ENCODE measurements at regions not wholly inside any gene's neighbourhood (a gene's known extent, or its start where the extent isn't known, plus 50 kb on each side); places are given as distances from the start of the nearest gene placed in this dataset.

DNA sequence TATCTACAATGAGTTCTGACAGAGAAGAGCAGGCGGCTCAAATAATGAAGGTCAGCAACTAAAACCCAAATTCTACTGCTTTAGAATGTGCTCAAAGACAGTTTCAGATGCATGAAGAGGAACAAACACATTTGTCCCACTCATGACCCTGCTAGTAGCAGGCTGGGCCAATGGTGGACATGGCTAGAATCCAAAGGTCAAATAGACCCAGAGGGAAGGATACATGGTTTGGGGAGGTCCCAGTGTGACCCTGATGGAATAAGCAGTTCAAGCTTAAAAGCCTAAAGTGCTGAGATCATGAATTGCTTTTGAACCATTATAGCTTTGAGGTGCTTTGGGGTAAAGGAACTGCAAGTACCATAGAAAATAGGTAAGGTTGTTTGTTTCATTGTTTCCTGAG is 450.7 kb downstream of the MID1IP1 start:
- Histone ChIP-seq H3K27ac (ENCODE audit: extremely low read depth, low read depth, low read length) (no peak overlapping the region), H3K36me3 (ENCODE audit: control insufficient read depth, insufficient read depth, low read length) (no peaks in the 10 kb centered on the region), H3K27me3 (ENCODE audit: control insufficient read depth in 2 of 2, insufficient read depth in 2 of 2, low read length in 2 of 2) (no peaks in the 10 kb centered on the region), H3K79me2 (ENCODE audit: control insufficient read depth, insufficient read depth, low read length) (no peaks in the 10 kb centered on the region), H2AFZ (ENCODE audit: low read depth, low read length) (no peak overlapping the region), H3K4me2 (ENCODE audit: insufficient read depth, low read length) (no peak overlapping the region), H3K9me1 (ENCODE audit: control insufficient read depth, insufficient read depth, low read length) (no peaks in the 10 kb centered on the region), H3K4me3 (no peak overlapping the region), H3K9me3 (replicated peaks; ENCODE audit: control insufficient read depth, insufficient read depth, low read depth, low read length) (no peaks in the 10 kb centered on the region), H3K4me1 (replicated peaks in 1 of 2; ENCODE audit: control insufficient read depth in 2 of 2, insufficient read depth in 2 of 2, low read length in 2 of 2) (no peaks in the 10 kb centered on the region), H3K9ac (ENCODE audit: insufficient read depth in 1 of 2, low read depth in 2 of 2, low read length in 2 of 2) (no peak overlapping the region), H4K20me1 (replicated peaks; ENCODE audit: control insufficient read depth, insufficient read depth, low read length) (no peaks in the 10 kb centered on the region)
- POLR2A ChIA-PET: no interaction called here
- in situ Hi-C loops (cut with MboI) (no loop called here), intact Hi-C loops (cut with micrococcal nuclease) (no loop called here)
- TF ChIP-seq, protein P1, sequence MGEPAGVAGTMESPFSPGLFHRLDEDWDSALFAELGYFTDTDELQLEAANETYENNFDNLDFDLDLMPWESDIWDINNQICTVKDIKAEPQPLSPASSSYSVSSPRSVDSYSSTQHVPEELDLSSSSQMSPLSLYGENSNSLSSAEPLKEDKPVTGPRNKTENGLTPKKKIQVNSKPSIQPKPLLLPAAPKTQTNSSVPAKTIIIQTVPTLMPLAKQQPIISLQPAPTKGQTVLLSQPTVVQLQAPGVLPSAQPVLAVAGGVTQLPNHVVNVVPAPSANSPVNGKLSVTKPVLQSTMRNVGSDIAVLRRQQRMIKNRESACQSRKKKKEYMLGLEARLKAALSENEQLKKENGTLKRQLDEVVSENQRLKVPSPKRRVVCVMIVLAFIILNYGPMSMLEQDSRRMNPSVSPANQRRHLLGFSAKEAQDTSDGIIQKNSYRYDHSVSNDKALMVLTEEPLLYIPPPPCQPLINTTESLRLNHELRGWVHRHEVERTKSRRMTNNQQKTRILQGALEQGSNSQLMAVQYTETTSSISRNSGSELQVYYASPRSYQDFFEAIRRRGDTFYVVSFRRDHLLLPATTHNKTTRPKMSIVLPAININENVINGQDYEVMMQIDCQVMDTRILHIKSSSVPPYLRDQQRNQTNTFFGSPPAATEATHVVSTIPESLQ (CRISPR knock-in tag; IDR thresholded peaks at IDR 0.05): no peak
- TF ChIP-seq, protein P2, sequence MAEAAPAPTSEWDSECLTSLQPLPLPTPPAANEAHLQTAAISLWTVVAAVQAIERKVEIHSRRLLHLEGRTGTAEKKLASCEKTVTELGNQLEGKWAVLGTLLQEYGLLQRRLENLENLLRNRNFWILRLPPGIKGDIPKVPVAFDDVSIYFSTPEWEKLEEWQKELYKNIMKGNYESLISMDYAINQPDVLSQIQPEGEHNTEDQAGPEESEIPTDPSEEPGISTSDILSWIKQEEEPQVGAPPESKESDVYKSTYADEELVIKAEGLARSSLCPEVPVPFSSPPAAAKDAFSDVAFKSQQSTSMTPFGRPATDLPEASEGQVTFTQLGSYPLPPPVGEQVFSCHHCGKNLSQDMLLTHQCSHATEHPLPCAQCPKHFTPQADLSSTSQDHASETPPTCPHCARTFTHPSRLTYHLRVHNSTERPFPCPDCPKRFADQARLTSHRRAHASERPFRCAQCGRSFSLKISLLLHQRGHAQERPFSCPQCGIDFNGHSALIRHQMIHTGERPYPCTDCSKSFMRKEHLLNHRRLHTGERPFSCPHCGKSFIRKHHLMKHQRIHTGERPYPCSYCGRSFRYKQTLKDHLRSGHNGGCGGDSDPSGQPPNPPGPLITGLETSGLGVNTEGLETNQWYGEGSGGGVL (CRISPR knock-in tag; IDR thresholded peaks at IDR 0.05): no peak
- no peak for TF ChIP-seq SMAD2 (IDR thresholded peaks at IDR 0.05; ENCODE audit: low read depth, low read length)
- no peak for TF ChIP-seq TAL1 (IDR thresholded peaks at IDR 0.05)
- no peak for TF ChIP-seq ZNF311 (CRISPR knock-in tag; IDR thresholded peaks at IDR 0.05)
- no peak for TF ChIP-seq DDX20 (tag; IDR thresholded peaks at IDR 0.05; ENCODE audit: low read depth)
- TF ChIP-seq, protein P3, sequence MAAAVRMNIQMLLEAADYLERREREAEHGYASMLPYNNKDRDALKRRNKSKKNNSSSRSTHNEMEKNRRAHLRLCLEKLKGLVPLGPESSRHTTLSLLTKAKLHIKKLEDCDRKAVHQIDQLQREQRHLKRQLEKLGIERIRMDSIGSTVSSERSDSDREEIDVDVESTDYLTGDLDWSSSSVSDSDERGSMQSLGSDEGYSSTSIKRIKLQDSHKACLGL (CRISPR knock-in tag; IDR thresholded peaks at IDR 0.05; ENCODE audit: borderline replicate concordance, poor library complexity, severe bottlenecking): no peak
- TF ChIP-seq TAF1 (IDR thresholded peaks at IDR 0.05; ENCODE audit: control insufficient read depth, extremely low read depth, insufficient read depth, low read length, severe bottlenecking): no peak
- no peak for TF ChIP-seq ZNF444 (CRISPR knock-in tag; IDR thresholded peaks at IDR 0.05)
- TF ChIP-seq, protein P4, sequence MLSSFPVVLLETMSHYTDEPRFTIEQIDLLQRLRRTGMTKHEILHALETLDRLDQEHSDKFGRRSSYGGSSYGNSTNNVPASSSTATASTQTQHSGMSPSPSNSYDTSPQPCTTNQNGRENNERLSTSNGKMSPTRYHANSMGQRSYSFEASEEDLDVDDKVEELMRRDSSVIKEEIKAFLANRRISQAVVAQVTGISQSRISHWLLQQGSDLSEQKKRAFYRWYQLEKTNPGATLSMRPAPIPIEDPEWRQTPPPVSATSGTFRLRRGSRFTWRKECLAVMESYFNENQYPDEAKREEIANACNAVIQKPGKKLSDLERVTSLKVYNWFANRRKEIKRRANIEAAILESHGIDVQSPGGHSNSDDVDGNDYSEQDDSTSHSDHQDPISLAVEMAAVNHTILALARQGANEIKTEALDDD (IDR thresholded peaks at IDR 0.05): no peak
- TF ChIP-seq, protein P5, sequence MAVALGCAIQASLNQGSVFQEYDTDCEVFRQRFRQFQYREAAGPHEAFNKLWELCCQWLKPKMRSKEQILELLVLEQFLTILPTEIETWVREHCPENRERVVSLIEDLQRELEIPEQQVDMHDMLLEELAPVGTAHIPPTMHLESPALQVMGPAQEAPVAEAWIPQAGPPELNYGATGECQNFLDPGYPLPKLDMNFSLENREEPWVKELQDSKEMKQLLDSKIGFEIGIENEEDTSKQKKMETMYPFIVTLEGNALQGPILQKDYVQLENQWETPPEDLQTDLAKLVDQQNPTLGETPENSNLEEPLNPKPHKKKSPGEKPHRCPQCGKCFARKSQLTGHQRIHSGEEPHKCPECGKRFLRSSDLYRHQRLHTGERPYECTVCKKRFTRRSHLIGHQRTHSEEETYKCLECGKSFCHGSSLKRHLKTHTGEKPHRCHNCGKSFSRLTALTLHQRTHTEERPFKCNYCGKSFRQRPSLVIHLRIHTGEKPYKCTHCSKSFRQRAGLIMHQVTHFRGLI (CRISPR knock-in tag; IDR thresholded peaks at IDR 0.05): no peak
- FAIRE-seq (no peak), DNase-seq (ENCODE audit: extremely low read depth in 1 of 4, low spot score in 3 of 4) (no peak), ATAC-seq (no peak)
- CTCF ChIA-PET (ENCODE audit: low intra/inter-chr PET ratio): no interaction called here
- 0% methylated on average over 1 of the region's 1 CpG for WGBS (ENCODE audit: insufficient coverage, low coverage, missing lambda C conversion rate)
- no TSS peak for BruUV-seq (replicated peaks)
